GM12864 (cell line): ENCODE measurements at regions not wholly inside any gene's neighbourhood (a gene's known extent, or its start where the extent isn't known, plus 50 kb on each side); places are given as distances from the start of the nearest gene placed in this dataset.

Source experiments
- DNase-seq: peaks from one replicate; pipeline ENCODE4 v3.0.0-alpha.2; 2011; ENCODE audit warnings: low read depth
- H3K4me3 ChIP-seq: 2 replicates; pipeline ENCODE4 v1.5.1; 2011; ENCODE audit warnings: mild to moderate bottlenecking, low read depth, low read length, control low read depth
- CTCF ChIP-seq: IDR thresholded peaks from 2 replicates; pipeline ENCODE4 v1.5.1; 2011; ENCODE audit warnings: low read depth, mild to moderate bottlenecking, moderate library complexity, low read length, control low read depth, inconsistent platforms; ENCODE audit errors: missing control alignments

DNA sequence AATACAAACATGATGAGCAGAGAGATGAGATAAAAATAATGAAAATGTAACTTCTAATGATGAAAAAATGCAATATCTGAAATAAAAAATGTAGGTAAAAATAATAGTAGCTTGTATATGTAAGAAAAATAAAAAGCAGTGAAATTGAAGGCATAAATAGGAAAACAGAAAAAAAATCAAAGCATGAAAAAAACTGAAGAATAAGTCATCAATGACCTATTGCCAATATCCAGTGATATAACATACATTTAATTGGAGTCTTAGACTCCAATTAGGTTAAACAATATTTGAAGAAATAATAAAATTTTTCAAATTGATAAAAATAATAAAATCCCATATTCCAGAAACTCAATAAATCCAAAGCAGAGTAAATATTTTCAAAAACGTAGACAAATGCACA, 114.0 kb upstream of the HDGFL1 start:
- no peak overlapping the region for H3K4me3 ChIP-seq
- DNase-seq = no peak
- no peak for TF ChIP-seq CTCF

- DNase-seq = no peak
- TF ChIP-seq CTCF = no peak
- no peak overlapping the region for H3K4me3 ChIP-seq
Measured at GRCh38 chr6:22457996-22458395, 111.4 kb upstream of the HDGFL1 start.

DNA sequence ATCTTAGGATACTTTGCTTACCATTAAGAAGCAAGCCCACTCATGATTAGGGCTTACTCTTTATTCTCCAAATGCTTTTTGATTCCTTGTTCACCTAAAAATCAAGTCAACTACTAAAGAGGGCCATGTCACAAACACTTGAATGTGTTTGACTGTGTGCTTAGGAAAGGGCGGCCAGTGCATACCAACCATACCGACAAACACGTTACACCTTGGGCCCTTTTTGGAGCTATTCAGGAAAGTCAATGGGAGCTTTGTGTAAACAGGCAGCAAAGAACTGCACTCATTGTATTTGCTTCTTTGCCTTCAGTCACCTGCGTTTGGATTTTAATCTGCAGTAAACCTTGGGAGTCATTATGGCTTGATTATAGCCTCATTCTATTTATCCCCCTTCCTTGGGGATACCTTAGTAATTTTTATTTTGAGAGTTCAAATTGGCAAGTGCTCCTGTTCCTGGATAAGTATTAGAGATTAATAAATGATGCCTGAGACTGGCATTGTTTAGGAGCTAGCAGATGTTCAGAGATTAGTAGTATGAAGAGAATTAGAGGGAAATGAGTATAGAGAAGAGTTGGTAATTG, 102.6 kb upstream of the HDGFL1 start:
- TF ChIP-seq CTCF = no peak
- no peak for DNase-seq

DNA sequence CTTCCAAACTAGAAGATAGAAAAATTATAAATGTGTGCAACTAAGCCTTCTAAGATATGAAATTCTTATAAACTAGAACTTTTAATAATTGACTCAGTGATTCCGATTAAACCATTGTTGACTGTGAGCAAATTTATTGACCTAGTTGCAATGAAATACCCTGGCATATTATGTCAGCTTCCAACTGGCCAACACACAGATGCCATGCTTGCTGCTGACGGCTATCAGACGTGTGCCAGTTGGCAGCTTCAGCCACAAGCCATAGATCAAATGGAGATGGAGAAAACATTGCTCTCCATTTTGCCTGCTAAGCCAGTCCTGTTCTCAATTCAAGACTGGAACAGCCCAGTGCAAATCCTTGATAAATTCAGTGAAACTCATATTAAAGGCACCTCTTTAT, 101.7 kb upstream of the HDGFL1 start:
- TF ChIP-seq CTCF = no peak
- H3K4me3 ChIP-seq = no peak overlapping the region
- no peak for DNase-seq

More for the DNA sequence above, 102.6 kb upstream of the HDGFL1 start:
- no peak overlapping the region for H3K4me3 ChIP-seq

GRCh38 chr6:22468256-22468965, 101.0 kb upstream of the HDGFL1 start:
- no peak for DNase-seq
- H3K4me3 ChIP-seq = no peak overlapping the region
- TF ChIP-seq CTCF = no peak

DNA sequence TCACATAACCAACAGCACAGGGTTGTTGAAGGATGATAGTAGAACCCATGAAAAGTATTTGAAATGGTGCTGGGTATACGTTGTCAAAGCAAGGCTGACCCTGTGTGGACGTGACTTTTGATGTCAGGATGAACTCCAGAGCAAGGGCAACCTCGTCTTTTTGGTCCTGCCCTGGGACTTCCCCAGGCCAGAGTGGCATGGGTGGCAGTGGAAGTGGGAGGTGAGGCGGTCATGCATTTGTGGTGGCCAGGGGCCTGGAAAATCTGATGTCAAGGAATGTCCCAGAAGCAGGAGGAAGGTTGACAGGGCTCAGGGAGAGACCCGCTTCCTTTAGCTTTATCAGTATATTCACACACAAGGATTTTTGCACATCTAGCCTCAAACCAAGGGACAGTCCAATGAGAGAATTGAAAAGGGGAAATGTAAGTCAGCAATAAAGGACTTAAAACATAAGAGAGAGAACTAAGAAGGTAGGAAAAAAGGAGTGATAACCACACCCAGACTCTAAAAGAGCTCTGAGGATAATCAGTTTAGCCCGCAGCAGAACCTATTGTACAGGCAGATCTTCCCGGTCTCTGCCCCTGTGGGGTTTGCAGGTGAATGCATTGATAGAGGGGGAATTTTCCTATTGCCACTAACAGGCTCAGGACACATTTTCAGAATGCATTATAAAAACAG, 98.8 kb upstream of the HDGFL1 start:
- no peak overlapping the region for H3K4me3 ChIP-seq
- DNase-seq = no peak
- no peak for TF ChIP-seq CTCF
